BJ (cell line): ENCODE measurements at regions not wholly inside any gene's neighbourhood (a gene's known extent, or its start where the extent isn't known, plus 50 kb on each side); places are given as distances from the start of the nearest gene placed in this dataset.

Experiments
- CTCF ChIA-PET: fragments of 350-600 bp; formaldehyde crosslinking; extraction: SDS; loops from one replicate; lab custom pipeline; 2021; ENCODE audit warnings: antibody characterized with exemption, inconsistent platforms; lab: Yijun Ruan, JAX
- POLR2A ChIA-PET: fragments of 300-600 bp; sonication (Branson Sonifier 250); formaldehyde crosslinking; extraction: SDS; loops from one replicate; lab custom pipeline; 2021; ENCODE audit warnings: antibody characterized with exemption; lab: Charles Lee
- DNase-seq: peaks from one replicate; pipeline ENCODE4 v3.0.0-alpha.2; 2011; ENCODE audit warnings: low read depth
- H3K27me3 ChIP-seq: 2 replicates; pipeline ENCODE4 v1.6.0; 2011; ENCODE audit warnings: low read length; ENCODE audit not compliant: control insufficient read depth, insufficient read depth
- H3K36me3 ChIP-seq: 2 replicates; pipeline ENCODE4 v1.5.1; 2011; ENCODE audit warnings: low read length; ENCODE audit not compliant: control insufficient read depth, insufficient read depth
- H3K4me3 ChIP-seq: 2 replicates; pipeline ENCODE4 v1.5.1; 2011; ENCODE audit warnings: low read depth, mild to moderate bottlenecking, control low read depth, low read length
- CTCF ChIP-seq: IDR thresholded peaks from 2 replicates; pipeline ENCODE4 v1.5.1; 2011; ENCODE audit warnings: low read depth, mild to moderate bottlenecking, control low read depth, inconsistent platforms, low read length, moderate library complexity; ENCODE audit not compliant: insufficient read depth

GRCh38 chr1:170309389-170310013 is 163.7 kb downstream of the NTMT2 start:
- no peak overlapping the region for H3K4me3 ChIP-seq
- CTCF ChIA-PET, result no interaction called here

GRCh38 chr1:170310014-170310405 is 164.3 kb downstream of the NTMT2 start:
- POLR2A ChIA-PET, result interaction anchor here (0.6 kb wide), 1 partner anchor 253 kb away, joined by 3 read pairs; no protein-coding TSS in a partner anchor
- H3K27me3 ChIP-seq, result no peaks in the 10 kb centered on the region
- CTCF ChIA-PET, result no interaction called here
- DNase-seq, result no peak
- H3K4me3 ChIP-seq, result no peak overlapping the region
- no peaks in the 10 kb centered on the region for H3K36me3 ChIP-seq
- TF ChIP-seq CTCF, result no peak

More at GRCh38 chr1:170309389-170310013, 163.7 kb downstream of the NTMT2 start:
- Histone ChIP-seq H3K27me3 (no peaks in the 10 kb centered on the region), H3K36me3 (no peaks in the 10 kb centered on the region)
- TF ChIP-seq CTCF, result no peak
- POLR2A ChIA-PET, result interaction anchor here (0.6 kb wide), 1 partner anchor 253 kb away, joined by 3 read pairs; no protein-coding TSS in a partner anchor
- peak; percentile 89 for DNase-seq

- no peak for DNase-seq
- Histone ChIP-seq H3K4me3 (no peak overlapping the region), H3K36me3 (no peaks in the 10 kb centered on the region), H3K27me3 (no peaks in the 10 kb centered on the region)
- POLR2A ChIA-PET, result interaction anchor here (0.6 kb wide), 1 partner anchor 99 kb away, joined by 12 read pairs; no protein-coding TSS in a partner anchor
- CTCF ChIA-PET, result no interaction called here
- no peak for TF ChIP-seq CTCF
Observed at GRCh38 chr1:170310951-170311350, 165.2 kb downstream of the NTMT2 start.

GRCh38 chr1:170313306-170313705 is 167.5 kb downstream of the NTMT2 start:
- POLR2A ChIA-PET, result no interaction called here
- no peak for TF ChIP-seq CTCF
- CTCF ChIA-PET, result no interaction called here
- Histone ChIP-seq H3K4me3 (no peak overlapping the region), H3K27me3 (no peaks in the 10 kb centered on the region), H3K36me3 (no peaks in the 10 kb centered on the region)
- no peak for DNase-seq

GRCh38 chr1:170316270-170316669 is 170.5 kb downstream of the NTMT2 start:
- no peak for TF ChIP-seq CTCF
- ChIA-PET CTCF (no interaction called here), POLR2A (no interaction called here)
- Histone ChIP-seq H3K4me3 (no peak overlapping the region), H3K27me3 (no peaks in the 10 kb centered on the region), H3K36me3 (no peaks in the 10 kb centered on the region)
- DNase-seq, result no peak
